Activated T-helper 1 cell treated with anti-CD3 and anti-CD28 coated beads, Interleukin-2, amount 50 U/mL, for 16 hours (primary cell): ENCODE measurements at regions not wholly inside any gene's neighbourhood (a gene's known extent, or its start where the extent isn't known, plus 50 kb on each side); places are given as distances from the start of the nearest gene placed in this dataset.

Experiments used
- DNase-seq, 2 donors: peaks; one replicate each; pipeline ENCODE4 v3.0.0-alpha.2; 2020; ENCODE audit warnings: low read depth in 1 of 2, low spot score in 1 of 2

- DNase-seq, result no peak
Measured at GRCh38 chr5:39579750-39580149, 155.0 kb upstream of the DAB2 start.

GRCh38 chr5:39578887-39579497 lies 154.2 kb upstream of the DAB2 start:
- no peak for DNase-seq

GRCh38 chr5:39577529-39577928 lies 152.7 kb upstream of the DAB2 start:
- no peak for DNase-seq

GRCh38 chr5:39570403-39571027 lies 145.7 kb upstream of the DAB2 start:
- DNase-seq, result no peak

GRCh38 chr5:39569857-39570256 lies 145.1 kb upstream of the DAB2 start:
- DNase-seq, result no peak

GRCh38 chr5:39566891-39567290 lies 142.1 kb upstream of the DAB2 start:
- DNase-seq, result no peak

- DNase-seq, result no peak
Measured at GRCh38 chr5:39566029-39566428, 141.2 kb upstream of the DAB2 start.

GRCh38 chr5:39561421-39561820 lies 136.6 kb upstream of the DAB2 start:
- no peak for DNase-seq

- no peak for DNase-seq
Measured at GRCh38 chr5:39560726-39561125, 135.9 kb upstream of the DAB2 start.

- no peak for DNase-seq
Measured at GRCh38 chr5:39559923-39560322, 135.1 kb upstream of the DAB2 start.

GRCh38 chr5:39558541-39558940 lies 133.8 kb upstream of the DAB2 start:
- no peak for DNase-seq

GRCh38 chr5:39555788-39556187 lies 131.0 kb upstream of the DAB2 start:
- DNase-seq, result no peak

GRCh38 chr5:39547553-39548154 lies 122.9 kb upstream of the DAB2 start:
- DNase-seq, result no peak

- DNase-seq, result no peak
Measured at GRCh38 chr5:39544941-39545340, 120.2 kb upstream of the DAB2 start.

- DNase-seq, result no peak
Measured at GRCh38 chr5:39543335-39543734, 118.6 kb upstream of the DAB2 start.

GRCh38 chr5:39542511-39543285 lies 117.9 kb upstream of the DAB2 start:
- no peak for DNase-seq

GRCh38 chr5:39541920-39542319 lies 117.1 kb upstream of the DAB2 start:
- DNase-seq, result no peak

GRCh38 chr5:39539470-39539869 lies 114.7 kb upstream of the DAB2 start:
- no peak for DNase-seq

GRCh38 chr5:39534690-39535089 lies 109.9 kb upstream of the DAB2 start:
- no peak for DNase-seq

- no peak for DNase-seq
Measured at GRCh38 chr5:39533749-39534148, 109.0 kb upstream of the DAB2 start.

GRCh38 chr5:39532511-39532910 lies 107.7 kb upstream of the DAB2 start:
- DNase-seq, result no peak

GRCh38 chr5:39531306-39531705 lies 106.5 kb upstream of the DAB2 start:
- no peak for DNase-seq
